Endothelial cell of umbilical vein (primary cell): ENCODE measurements at regions not wholly inside any gene's neighbourhood (a gene's known extent, or its start where the extent isn't known, plus 50 kb on each side); places are given as distances from the start of the nearest gene placed in this dataset.
A peak's percentile ranks its signal among the peaks of the same experiment; 100 is the strongest.

ENCODE experiments used
- BruUV-seq: library from RNA; stranded (reverse); fragments of 400-500 nt; replicated peaks from 2 replicates; lab custom pipeline; 2021; lab: Mats Ljungman, UMichigan
- CTCF ChIA-PET: fragments of 300-600, 350-600 bp; sonication (Branson Sonifier 250); formaldehyde crosslinking; loops from one replicate; lab custom pipeline; 2021; ENCODE audit warnings: antibody characterized with exemption, inconsistent platforms; lab: Charles Lee
- POLR2A ChIA-PET: fragments of 300-600, 350-600 bp; sonication (Branson Sonifier 250); formaldehyde crosslinking; loops from one replicate; lab custom pipeline; 2021; ENCODE audit warnings: antibody characterized with exemption, inconsistent platforms; lab: Charles Lee
- DNase-seq: peaks from one replicate; pipeline ENCODE4 v3.0.0-alpha.2; 2011; ENCODE audit warnings: low read depth, low spot score
- FAIRE-seq: peaks from 2 replicates; lab custom pipeline; 2011; peaks lifted over from hg19 to GRCh38; lab: Jason Lieb, UNC
- H2AFZ ChIP-seq: 2 replicates; pipeline ENCODE4 v1.6.0; 2012; ENCODE audit warnings: low read depth, low read length, control low read depth, inconsistent platforms
- H3K27ac ChIP-seq: 2 replicates; pipeline ENCODE4 v1.5.1; 2011; ENCODE audit warnings: low read depth, mild to moderate bottlenecking, control low read depth, low read length, moderate library complexity; ENCODE audit not compliant: insufficient read depth
- H3K27me3 ChIP-seq, 2 experiments: 2 replicates each; pipeline versions ENCODE4 v1.6.0 to v1.6.1; 2011; ENCODE audit warnings: low read length in 2 of 2, mixed read lengths in 1 of 2; ENCODE audit not compliant: control insufficient read depth in 2 of 2, insufficient read depth in 2 of 2
- H3K36me3 ChIP-seq, 2 experiments: 2 replicates in 1 of 2; 3 replicates in 1 of 2; pipeline ENCODE4 v1.5.1; 2011; ENCODE audit warnings: low read length in 2 of 2, mild to moderate bottlenecking in 1 of 2, moderate library complexity in 1 of 2; ENCODE audit not compliant: control insufficient read depth in 2 of 2, insufficient read depth in 2 of 2; ENCODE audit errors: extremely low read depth in 1 of 2
- H3K4me1 ChIP-seq: 3 replicates; pipeline ENCODE4 v1.5.1; 2011; ENCODE audit warnings: mild to moderate bottlenecking, low read length; ENCODE audit not compliant: control insufficient read depth, insufficient read depth; ENCODE audit errors: extremely low read depth
- H3K4me2 ChIP-seq: 2 replicates; pipeline ENCODE4 v1.6.1; 2011; ENCODE audit warnings: low read length, control low read depth, mixed read lengths; ENCODE audit not compliant: insufficient read depth
- H3K4me3 ChIP-seq, 3 experiments: fragments of 200-600 bp in 1 of 3; sonication (generic), shearing (Covaris generic) in 1 of 3; replicated peaks in 1 of 3; 2 replicates each; pipeline ENCODE4 v1.5.1; 2011 to 2016; ENCODE audit warnings: control low read depth in 3 of 3, low read length in 3 of 3, mild to moderate bottlenecking in 2 of 3, inconsistent platforms in 1 of 3, low read depth in 1 of 3, moderate library complexity in 1 of 3; ENCODE audit not compliant: insufficient read depth in 1 of 3
- H3K79me2 ChIP-seq: 2 replicates; pipeline ENCODE4 v1.6.0; 2012; ENCODE audit warnings: low read length, inconsistent platforms; ENCODE audit not compliant: control insufficient read depth, insufficient read depth
- H3K9ac ChIP-seq: replicated peaks from 2 replicates; pipeline ENCODE3; 2011; ENCODE audit warnings: low read length, control low read depth; ENCODE audit not compliant: insufficient read depth; ENCODE audit errors: extremely low read depth
- H3K9me1 ChIP-seq: replicated peaks from 3 replicates; pipeline ENCODE4 v1.6.0; 2011; ENCODE audit warnings: mild to moderate bottlenecking, low read length; ENCODE audit not compliant: control insufficient read depth, insufficient read depth; ENCODE audit errors: extremely low read depth
- H3K9me3 ChIP-seq: replicated peaks from 2 replicates; pipeline ENCODE4 v1.5.1; 2012; ENCODE audit warnings: low read length, inconsistent platforms; ENCODE audit not compliant: control insufficient read depth, insufficient read depth
- H4K20me1 ChIP-seq: replicated peaks from 2 replicates; pipeline ENCODE3; 2011; ENCODE audit warnings: mild to moderate bottlenecking, low read length; ENCODE audit not compliant: control insufficient read depth, insufficient read depth; ENCODE audit errors: extremely low read depth
- CTCF ChIP-seq, 2 donors: IDR thresholded peaks; 1 replicate in 1 of 2; 2 replicates in 1 of 2; pipeline ENCODE4 v1.5.1; 2011; ENCODE audit warnings: low read length in 2 of 2, mild to moderate bottlenecking in 2 of 2, moderate library complexity in 2 of 2, control low read depth in 1 of 2, inconsistent platforms in 1 of 2, low read depth in 1 of 2; ENCODE audit not compliant: insufficient read depth in 1 of 2; ENCODE audit errors: extremely low read depth in 1 of 2
- FOS ChIP-seq: IDR thresholded peaks from 2 replicates; pipeline ENCODE4 v1.6.1; 2011; ENCODE audit warnings: mild to moderate bottlenecking, low read length, moderate library complexity, borderline replicate concordance; ENCODE audit not compliant: insufficient read depth
- POLR2A ChIP-seq: IDR thresholded peaks from 2 replicates; pipeline ENCODE4 v1.6.1; 2012; ENCODE audit warnings: low read depth, mild to moderate bottlenecking, control low read depth, low read length
- POLR2AphosphoS5 ChIP-seq: IDR thresholded peaks from 2 replicates; pipeline ENCODE4 v1.6.1; 2012; ENCODE audit warnings: low read depth, mild to moderate bottlenecking, control low read depth, low read length, moderate library complexity; ENCODE audit not compliant: insufficient read depth
- dilution Hi-C: fragments of 300-500 bp; cut with MboI; formaldehyde crosslinking; loops from one replicate; pipeline ENCODE4 v1.15.0; 2019; ENCODE audit warnings: low sequenced_read_pairs; ENCODE audit not compliant: extremely low pct_ligation_motif_present
- intact Hi-C: fragments of 100-400 bp; cut with micrococcal nuclease; formaldehyde crosslinking; loops from one replicate; pipeline ENCODE4 v1.10.0; 2022

- intact Hi-C loops, result loop anchor here (2.0 kb wide), 1 partner anchor 57 kb away; no protein-coding TSS in a partner anchor
- Histone ChIP-seq H3K4me3 (no peak overlapping the region), H3K36me3 (no peaks in the 10 kb centered on the region), H3K27ac (no peak overlapping the region), H3K9me1 (no peaks in the 10 kb centered on the region), H3K79me2 (no peaks in the 10 kb centered on the region), H3K27me3 (peaks cover 12 to 22% of the 10 kb centered on the region in 2 experiments), H3K9me3 (no peaks in the 10 kb centered on the region), H3K9ac (no peak overlapping the region), H3K4me1 (no peaks in the 10 kb centered on the region), H3K4me2 (no peak overlapping the region), H4K20me1 (no peaks in the 10 kb centered on the region), H2AFZ (no peak overlapping the region)
- no peak for DNase-seq
- no peak for FAIRE-seq
- no TSS peak for BruUV-seq
- TF ChIP-seq FOS, result no peak
- ChIA-PET POLR2A (no interaction called here), CTCF (interaction anchor here (0.6 to 2.1 kb wide), 4 partner anchors 55 to 338 kb away, joined by 3 to 9 read pairs (median 4); no protein-coding TSS in a partner anchor)
- dilution Hi-C loops, result no loop called here
Measured at GRCh38 chr4:152047451-152047850, 286.6 kb upstream of the GATB start.

- dilution Hi-C loops (no loop called here), intact Hi-C loops (loop anchor here (1.0 to 2.0 kb wide), 3 partner anchors 55 to 339 kb away; no protein-coding TSS in a partner anchor)
- Histone ChIP-seq H3K79me2 (no peaks in the 10 kb centered on the region), H3K4me2 (no peak overlapping the region), H3K4me3 (no peak overlapping the region), H2AFZ (peak overlapping the region; percentile 28), H3K9me1 (no peaks in the 10 kb centered on the region), H3K36me3 (no peaks in the 10 kb centered on the region), H3K27ac (no peak overlapping the region), H3K9ac (no peak overlapping the region), H4K20me1 (no peaks in the 10 kb centered on the region), H3K4me1 (no peaks in the 10 kb centered on the region), H3K9me3 (no peaks in the 10 kb centered on the region), H3K27me3 (peaks cover 9 to 24% of the 10 kb centered on the region in 2 experiments)
- FAIRE-seq (peak; percentile 59), DNase-seq (peak; percentile 21)
- BruUV-seq, result no TSS peak
- ChIA-PET POLR2A (no interaction called here), CTCF (interaction anchor here (0.6 to 1.9 kb wide), 26 partner anchors 13 to 351 kb away, joined by 3 to 19 read pairs (median 4); no protein-coding TSS in a partner anchor)
- peak; percentile 61 to 82 for TF ChIP-seq CTCF (IDR thresholded peaks at IDR 0.05; ENCODE audit: extremely low read depth in 1 of 2, insufficient read depth in 1 of 2, low read depth in 1 of 2, low read length in 2 of 2)
- TF ChIP-seq POLR2AphosphoS5, result no peak
- TF ChIP-seq POLR2A, result no peak
Measured at GRCh38 chr4:152045807-152046571, 285.2 kb upstream of the GATB start.
